ENCODE measurements at regions not wholly inside any gene's neighbourhood (a gene's known extent, or its start where the extent isn't known, plus 50 kb on each side); places are given as distances from the start of the nearest gene placed in this dataset.

DNA sequence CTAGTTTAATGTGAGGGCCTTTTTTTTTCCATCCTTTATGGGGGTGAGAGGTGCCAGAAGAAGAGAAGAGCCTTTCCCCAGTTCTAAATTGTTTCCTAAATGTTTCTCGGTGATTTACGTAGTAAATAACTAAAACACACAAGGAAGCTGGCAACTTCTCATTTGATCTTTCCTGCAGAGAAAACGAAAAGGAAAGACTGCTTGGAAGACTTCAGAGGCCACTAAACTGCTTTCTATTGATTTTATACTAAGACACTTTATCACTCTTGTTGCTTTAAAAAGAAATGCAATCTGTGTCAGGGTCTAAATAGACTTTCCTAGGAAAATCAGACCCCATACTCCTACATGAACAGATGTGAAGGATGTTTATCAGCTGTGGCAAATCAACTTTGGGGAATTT lies 52.1 kb upstream of the KAZN start:
- no peak overlapping the region for H2AFZ ChIP-seq (ENCODE audit: control insufficient read depth, low read length)
- no peak for FAIRE-seq
- no peaks in the 10 kb centered on the region for H3K9me3 ChIP-seq (ENCODE audit: control insufficient read depth, low read depth, low read length)

More for the DNA sequence above, 52.1 kb upstream of the KAZN start:
- TF ChIP-seq, protein P1, sequence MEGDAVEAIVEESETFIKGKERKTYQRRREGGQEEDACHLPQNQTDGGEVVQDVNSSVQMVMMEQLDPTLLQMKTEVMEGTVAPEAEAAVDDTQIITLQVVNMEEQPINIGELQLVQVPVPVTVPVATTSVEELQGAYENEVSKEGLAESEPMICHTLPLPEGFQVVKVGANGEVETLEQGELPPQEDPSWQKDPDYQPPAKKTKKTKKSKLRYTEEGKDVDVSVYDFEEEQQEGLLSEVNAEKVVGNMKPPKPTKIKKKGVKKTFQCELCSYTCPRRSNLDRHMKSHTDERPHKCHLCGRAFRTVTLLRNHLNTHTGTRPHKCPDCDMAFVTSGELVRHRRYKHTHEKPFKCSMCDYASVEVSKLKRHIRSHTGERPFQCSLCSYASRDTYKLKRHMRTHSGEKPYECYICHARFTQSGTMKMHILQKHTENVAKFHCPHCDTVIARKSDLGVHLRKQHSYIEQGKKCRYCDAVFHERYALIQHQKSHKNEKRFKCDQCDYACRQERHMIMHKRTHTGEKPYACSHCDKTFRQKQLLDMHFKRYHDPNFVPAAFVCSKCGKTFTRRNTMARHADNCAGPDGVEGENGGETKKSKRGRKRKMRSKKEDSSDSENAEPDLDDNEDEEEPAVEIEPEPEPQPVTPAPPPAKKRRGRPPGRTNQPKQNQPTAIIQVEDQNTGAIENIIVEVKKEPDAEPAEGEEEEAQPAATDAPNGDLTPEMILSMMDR (optimal IDR thresholded peaks at IDR 0.05 in 1 of 3, IDR thresholded peaks at IDR 0.05 in 1 of 3, conservative IDR thresholded peaks at IDR 0.05 in 1 of 3; ENCODE audit: extremely low read depth in 1 of 3, insufficient read depth in 2 of 3, low read length in 3 of 3): no peak
- no peak for TF ChIP-seq EZH2 (IDR thresholded peaks at IDR 0.05; ENCODE audit: low read length)
- Histone ChIP-seq H3K36me3 (ENCODE audit: control insufficient read depth in 2 of 2, extremely low read depth in 1 of 2, insufficient read depth in 2 of 2, low read length in 2 of 2) (no peaks in the 10 kb centered on the region), H3K27ac (ENCODE audit: control insufficient read depth, insufficient read depth, low read length) (no peak overlapping the region), H3K27me3 (ENCODE audit: control insufficient read depth, extremely low read depth, insufficient read depth, low read length) (no peaks in the 10 kb centered on the region), H4K20me1 (ENCODE audit: control insufficient read depth, extremely low read depth, insufficient read depth, low read length) (no peaks in the 10 kb centered on the region), H3K79me2 (ENCODE audit: control insufficient read depth, insufficient read depth, low read length) (no peaks in the 10 kb centered on the region), H3K9me1 (ENCODE audit: control insufficient read depth, extremely low read depth, insufficient read depth, low read length) (no peaks in the 10 kb centered on the region), H3K4me3 (ENCODE audit: control insufficient read depth in 2 of 3, extremely low read depth in 1 of 3, insufficient read depth in 2 of 3, low read depth in 1 of 3, low read length in 3 of 3) (no peak overlapping the region), H3K9ac (ENCODE audit: control insufficient read depth, extremely low read depth, insufficient read depth, low read length) (no peak overlapping the region), H3K4me2 (ENCODE audit: control insufficient read depth, extremely low read depth, insufficient read depth, low read depth, low read length) (no peak overlapping the region), H3K4me1 (ENCODE audit: control insufficient read depth, extremely low read depth, insufficient read depth, low read length) (no peaks in the 10 kb centered on the region)
- dilution Hi-C loops (cut with MboI; ENCODE audit: extremely low pct_ligation_motif_present, low sequenced_read_pairs): no loop called here
- DNase-seq (ENCODE audit: low read depth, low spot score): no peak

Small RNA genes lying in the stretch of these regions (small RNA-seq; reads per million reads assigned to genes)
- gene RNU6-1265P (ENCODE audit: insufficient read length in 3 of 3, low read depth in 3 of 3, low replicate concordance in 1 of 3): 0 to 0.25 (median 0) reads per million in 3 experiments
